BJ (cell line): ENCODE measurements at regions not wholly inside any gene's neighbourhood (a gene's known extent, or its start where the extent isn't known, plus 50 kb on each side); places are given as distances from the start of the nearest gene placed in this dataset.

Experiments
- CTCF ChIA-PET: fragments of 350-600 bp; formaldehyde crosslinking; extraction: SDS; loops from one replicate; lab custom pipeline; 2021; ENCODE audit warnings: antibody characterized with exemption, inconsistent platforms; lab: Yijun Ruan, JAX
- POLR2A ChIA-PET: fragments of 300-600 bp; sonication (Branson Sonifier 250); formaldehyde crosslinking; extraction: SDS; loops from one replicate; lab custom pipeline; 2021; ENCODE audit warnings: antibody characterized with exemption; lab: Charles Lee
- DNase-seq: peaks from one replicate; pipeline ENCODE4 v3.0.0-alpha.2; 2011; ENCODE audit warnings: low read depth
- H3K27me3 ChIP-seq: 2 replicates; pipeline ENCODE4 v1.6.0; 2011; ENCODE audit warnings: low read length; ENCODE audit not compliant: control insufficient read depth, insufficient read depth
- H3K36me3 ChIP-seq: 2 replicates; pipeline ENCODE4 v1.5.1; 2011; ENCODE audit warnings: low read length; ENCODE audit not compliant: control insufficient read depth, insufficient read depth
- H3K4me3 ChIP-seq: 2 replicates; pipeline ENCODE4 v1.5.1; 2011; ENCODE audit warnings: low read depth, mild to moderate bottlenecking, control low read depth, low read length
- TF ChIP-seq, protein P1 (sequence below): IDR thresholded peaks from 2 replicates; pipeline ENCODE4 v1.5.1; 2011; ENCODE audit warnings: low read depth, mild to moderate bottlenecking, control low read depth, inconsistent platforms, low read length, moderate library complexity; ENCODE audit not compliant: insufficient read depth

DNA sequence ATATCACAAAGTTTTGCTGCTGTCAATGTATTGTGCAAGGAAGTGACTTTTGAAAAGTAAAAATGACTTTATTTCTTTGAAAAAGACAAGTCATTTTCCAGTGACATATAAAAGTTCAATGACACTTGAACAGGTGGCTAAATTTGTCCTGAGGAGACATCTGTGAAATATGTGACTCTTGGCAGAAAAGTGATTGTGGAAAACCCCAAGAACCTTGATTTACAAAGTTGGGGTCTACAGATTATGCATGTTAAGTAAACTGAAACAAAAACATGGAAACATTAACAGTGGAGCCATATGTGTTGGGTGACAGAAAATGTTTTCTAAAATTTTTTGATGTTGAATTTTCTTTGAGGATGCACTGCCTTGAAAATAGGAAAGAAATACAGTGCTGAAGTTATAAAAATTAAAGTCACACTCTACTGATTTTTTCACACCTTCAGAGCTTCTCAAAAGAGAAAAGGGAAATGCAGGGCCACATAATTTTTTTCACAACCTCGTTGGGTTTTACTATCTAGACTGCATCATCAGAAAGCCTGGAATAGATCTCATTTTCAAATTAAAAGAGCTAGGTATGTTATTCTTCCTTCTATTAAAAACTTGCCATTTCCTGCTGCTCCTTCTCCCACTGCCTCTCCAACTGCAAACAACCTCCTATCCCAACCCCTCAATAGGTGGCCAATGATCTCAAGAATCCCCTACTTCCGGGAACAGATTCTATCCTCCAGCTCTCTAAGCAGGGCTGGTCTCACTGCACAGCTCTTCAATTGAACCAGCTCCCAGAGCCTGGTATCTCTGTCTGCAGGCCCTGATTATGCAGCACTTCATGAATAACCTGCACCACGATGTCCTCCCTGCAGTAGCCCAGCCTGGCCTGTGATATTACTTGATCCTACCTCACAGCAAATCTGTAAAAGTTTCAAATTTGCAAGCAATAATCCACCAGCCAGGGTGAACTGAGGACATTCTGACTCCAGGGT is 570.8 kb upstream of the CPEB2 start:
- Histone ChIP-seq H3K36me3 (no peaks in the 10 kb centered on the region), H3K4me3 (no peak overlapping the region), H3K27me3 (no peaks in the 10 kb centered on the region)
- ChIA-PET CTCF (no interaction called here), POLR2A (no interaction called here)
- TF ChIP-seq, protein P1, sequence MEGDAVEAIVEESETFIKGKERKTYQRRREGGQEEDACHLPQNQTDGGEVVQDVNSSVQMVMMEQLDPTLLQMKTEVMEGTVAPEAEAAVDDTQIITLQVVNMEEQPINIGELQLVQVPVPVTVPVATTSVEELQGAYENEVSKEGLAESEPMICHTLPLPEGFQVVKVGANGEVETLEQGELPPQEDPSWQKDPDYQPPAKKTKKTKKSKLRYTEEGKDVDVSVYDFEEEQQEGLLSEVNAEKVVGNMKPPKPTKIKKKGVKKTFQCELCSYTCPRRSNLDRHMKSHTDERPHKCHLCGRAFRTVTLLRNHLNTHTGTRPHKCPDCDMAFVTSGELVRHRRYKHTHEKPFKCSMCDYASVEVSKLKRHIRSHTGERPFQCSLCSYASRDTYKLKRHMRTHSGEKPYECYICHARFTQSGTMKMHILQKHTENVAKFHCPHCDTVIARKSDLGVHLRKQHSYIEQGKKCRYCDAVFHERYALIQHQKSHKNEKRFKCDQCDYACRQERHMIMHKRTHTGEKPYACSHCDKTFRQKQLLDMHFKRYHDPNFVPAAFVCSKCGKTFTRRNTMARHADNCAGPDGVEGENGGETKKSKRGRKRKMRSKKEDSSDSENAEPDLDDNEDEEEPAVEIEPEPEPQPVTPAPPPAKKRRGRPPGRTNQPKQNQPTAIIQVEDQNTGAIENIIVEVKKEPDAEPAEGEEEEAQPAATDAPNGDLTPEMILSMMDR, result no peak
- no peak for DNase-seq

DNA sequence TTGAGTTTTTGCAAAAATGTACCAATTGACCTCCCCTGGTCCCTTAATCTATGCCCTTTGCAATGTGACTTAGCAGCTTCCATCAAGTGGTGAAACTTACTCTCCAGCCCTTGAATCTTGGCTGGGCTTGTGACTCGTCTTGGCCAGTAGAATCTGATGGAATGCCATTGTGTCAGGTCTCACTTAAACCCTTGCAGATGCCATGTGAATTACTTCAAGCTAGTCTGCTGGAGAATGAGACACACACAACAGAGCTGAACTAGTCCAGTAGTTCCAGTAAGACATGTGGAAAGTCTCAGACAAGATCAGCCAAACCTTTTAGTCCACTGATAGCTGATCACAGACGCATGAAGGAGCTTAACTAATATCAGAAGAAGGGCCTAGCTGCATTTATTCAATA is 567.8 kb upstream of the CPEB2 start:
- no peaks in the 10 kb centered on the region for H3K36me3 ChIP-seq
- ChIA-PET CTCF (no interaction called here), POLR2A (no interaction called here)
- DNase-seq, result no peak
- TF ChIP-seq, protein P1, result no peak
- H3K27me3 ChIP-seq, result no peaks in the 10 kb centered on the region
- no peak overlapping the region for H3K4me3 ChIP-seq

DNA sequence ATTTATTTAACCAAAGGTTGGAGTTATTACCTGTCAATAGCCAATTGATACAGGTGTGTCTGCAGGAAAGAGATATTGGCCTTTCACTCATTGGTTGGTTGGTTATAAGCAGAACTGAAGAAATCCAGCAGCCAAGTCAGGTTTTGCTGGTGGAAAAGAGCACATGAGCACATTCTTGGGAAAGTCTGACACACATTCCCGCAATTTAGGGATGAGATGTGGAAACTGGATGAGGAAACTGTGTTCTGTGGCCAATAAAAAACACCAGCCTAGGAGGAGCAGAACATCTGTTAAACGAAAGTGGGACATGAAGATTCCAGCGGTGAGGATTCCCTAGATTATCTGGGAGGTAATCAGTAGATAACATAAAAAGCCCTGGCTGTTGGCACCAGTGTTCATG is 567.4 kb upstream of the CPEB2 start:
- Histone ChIP-seq H3K27me3 (no peaks in the 10 kb centered on the region), H3K4me3 (no peak overlapping the region), H3K36me3 (no peaks in the 10 kb centered on the region)
- POLR2A ChIA-PET, result no interaction called here
- TF ChIP-seq, protein P1, result no peak
- CTCF ChIA-PET, result no interaction called here
- no peak for DNase-seq

DNA sequence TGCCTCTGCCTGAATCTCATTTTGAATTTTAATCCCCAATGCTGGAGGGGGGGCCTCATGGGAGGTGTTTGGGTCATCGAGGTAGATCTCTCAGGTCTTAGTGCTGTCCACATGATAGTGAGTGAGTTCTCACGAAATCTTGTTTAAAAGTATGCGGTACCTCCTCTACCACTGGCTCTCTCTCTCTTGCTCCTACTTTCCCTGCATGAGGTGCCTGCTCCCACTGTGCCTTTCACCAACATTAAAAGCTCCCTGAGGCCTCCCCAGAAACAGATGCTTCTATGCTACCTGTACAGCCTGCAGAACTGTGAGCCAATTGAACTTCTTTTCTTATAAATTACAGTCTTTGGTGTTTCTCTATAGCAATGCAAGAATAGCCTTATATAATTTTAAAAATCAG is 560.7 kb upstream of the CPEB2 start:
- Histone ChIP-seq H3K4me3 (no peak overlapping the region), H3K36me3 (no peaks in the 10 kb centered on the region), H3K27me3 (no peaks in the 10 kb centered on the region)
- ChIA-PET CTCF (no interaction called here), POLR2A (no interaction called here)
- DNase-seq, result no peak
- TF ChIP-seq, protein P1, result no peak

DNA sequence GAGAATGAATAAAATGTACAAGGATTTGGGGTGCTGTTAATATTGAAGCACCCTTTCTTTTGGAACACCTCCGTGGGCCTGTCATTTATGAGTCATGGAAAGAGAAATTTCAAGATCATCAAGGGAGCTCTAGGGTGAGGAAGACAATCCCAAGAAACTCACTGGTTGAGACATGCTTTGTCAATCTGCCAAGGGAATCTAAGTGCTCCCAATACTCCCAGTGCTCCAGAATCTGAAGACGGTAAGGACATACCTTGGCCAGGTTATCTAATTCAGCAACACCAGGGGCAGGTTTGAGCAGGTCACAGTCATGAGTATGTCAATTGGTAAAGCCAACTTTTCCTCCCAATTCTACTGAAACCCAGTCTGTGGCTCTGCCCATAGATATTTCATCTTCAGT is 556.4 kb upstream of the CPEB2 start:
- no peak for DNase-seq
- Histone ChIP-seq H3K36me3 (no peaks in the 10 kb centered on the region), H3K27me3 (no peaks in the 10 kb centered on the region), H3K4me3 (no peak overlapping the region)
- ChIA-PET POLR2A (no interaction called here), CTCF (no interaction called here)
- TF ChIP-seq, protein P1, result no peak
